ENCODE measurements at regions not wholly inside any gene's neighbourhood (a gene's known extent, or its start where the extent isn't known, plus 50 kb on each side); places are given as distances from the start of the nearest gene placed in this dataset.

- Histone ChIP-seq H2BK120ac (replicated peaks; ENCODE audit: low read depth, low read length) (no peak overlapping the region), H3K4ac (replicated peaks; ENCODE audit: insufficient read length, low read depth, low read length) (no peak overlapping the region), H3K4me1 (replicated peaks in 1 of 4; ENCODE audit: control insufficient read depth in 3 of 4, insufficient read depth in 4 of 4, low read length in 3 of 4) (no peaks in the 10 kb centered on the region), H4K91ac (replicated peaks; ENCODE audit: insufficient read length, low read length) (no peak overlapping the region), H3K4me2 (ENCODE audit: insufficient read depth in 1 of 2, low read depth in 2 of 2, low read length in 2 of 2) (no peak overlapping the region), H3K79me2 (ENCODE audit: control insufficient read depth in 1 of 2, insufficient read depth in 2 of 2, low read length in 2 of 2) (no peaks in the 10 kb centered on the region), H4K5ac (ENCODE audit: insufficient read length, low read depth, low read length) (no peak overlapping the region), H3K9ac (replicated peaks in 1 of 4; ENCODE audit: extremely low read depth in 1 of 4, low read depth in 3 of 4, low read length in 3 of 4) (no peak overlapping the region), H2AK5ac (ENCODE audit: low read depth, low read length) (no peak overlapping the region), H3K9me3 (ENCODE audit: insufficient read depth in 2 of 2, low read depth in 1 of 2, low read length in 1 of 2) (peaks cover 11 to 16% of the 10 kb centered on the region in 2 experiments; a peak in 3 of 4 replicates), H2BK12ac (ENCODE audit: low read depth, low read length) (no peak overlapping the region), H3K36me3 (ENCODE audit: control insufficient read depth in 2 of 4, insufficient read depth in 4 of 4, low read length in 3 of 4) (0 out of 8 replicates have a peak, but pooled peaks cover 0 to 7% (median 0%) of the 10 kb centered on the region in 4 experiments), H2BK15ac (ENCODE audit: low read length) (no peak overlapping the region), H4K8ac (ENCODE audit: extremely low read depth, insufficient read depth, low read length) (no peak overlapping the region), H3K23me2 (ENCODE audit: low read depth, low read length) (no peaks in the 10 kb centered on the region), H4K20me1 (replicated peaks in 1 of 2; ENCODE audit: control insufficient read depth in 1 of 2, insufficient read depth in 2 of 2, low read length in 2 of 2) (no peaks in the 10 kb centered on the region), H3K79me1 (ENCODE audit: low read depth, low read length) (no peaks in the 10 kb centered on the region), H3K27me3 (replicated peaks in 1 of 4; ENCODE audit: control insufficient read depth in 3 of 4, extremely low read depth in 1 of 4, insufficient read depth in 3 of 4, low read length in 3 of 4) (peaks cover 0 to 1% (median 0%) of the 10 kb centered on the region in 4 experiments; a peak in 1 of 7 replicates), H3K23ac (ENCODE audit: insufficient read length) (no peak overlapping the region), H3K27ac (ENCODE audit: low read depth, low read length) (no peak overlapping the region), H2AFZ (ENCODE audit: low read length) (no peak overlapping the region), H3K56ac (replicated peaks; ENCODE audit: insufficient read length, low read depth, low read length) (no peak overlapping the region), H3K14ac (ENCODE audit: insufficient read length) (no peak overlapping the region), H3K18ac (ENCODE audit: extremely low read depth, low read length) (no peak overlapping the region), H3K4me3 (ENCODE audit: extremely low read depth in 1 of 4, insufficient read depth in 2 of 4, low read depth in 3 of 4, low read length in 4 of 4) (no peak overlapping the region), H2BK20ac (ENCODE audit: low read length) (no peak overlapping the region), H2BK5ac (ENCODE audit: low read depth, low read length) (no peak overlapping the region)
- ChIA-PET POLR2A (ENCODE audit: partially characterized antibody) (no interaction called here), CTCF (ENCODE audit: partially characterized antibody) (interaction anchor here (0.7 kb wide), 1 partner anchor 15 kb away, joined by 3 read pairs; no protein-coding TSS in a partner anchor)
- TF ChIP-seq RAD21 (IDR thresholded peaks at IDR 0.05 in 1 of 2, conservative IDR thresholded peaks at IDR 0.05 in 1 of 2; ENCODE audit: low read depth in 2 of 2, low read length in 2 of 2) (no peak), PHF8 (conservative IDR thresholded peaks at IDR 0.05; ENCODE audit: low read depth, low read length) (no peak), YY1 (IDR thresholded peaks at IDR 0.05; ENCODE audit: low read depth, low read length) (no peak), SIX5 (IDR thresholded peaks at IDR 0.05; ENCODE audit: low read depth, low read length) (no peak), BRCA1 (IDR thresholded peaks at IDR 0.05; ENCODE audit: low read depth, low read length) (no peak)
- DNase-seq (ENCODE audit: low read depth in 1 of 2, low spot score in 2 of 2) (no peak), FAIRE-seq (no peak)
- WGBS, 2 experiments (ENCODE audit: extremely low coverage in 1 of 2, insufficient coverage in 1 of 2, insufficient read length in 1 of 2, insufficient replicate concordance in 2 of 2, low coverage in 1 of 2, low lambda C conversion rate in 2 of 2, missing lambda C conversion rate in 1 of 2) = 100% methylated on average over 1 of the region's 1 CpG; no CpG with 5 or more reads in 1 of the 2 experiments
These were observed 1259.5 kb upstream of the PIK3C3 start for GRCh38 chr18:40695526-40695925.

All from H1 (cell line).